ENCODE measurements at regions not wholly inside any gene's neighbourhood (a gene's known extent, or its start where the extent isn't known, plus 50 kb on each side); places are given as distances from the start of the nearest gene placed in this dataset.
A peak's percentile ranks its signal among the peaks of the same experiment; 100 is the strongest.

GRCh38 chr18:45329316-45329715, 286.0 kb upstream of the SLC14A2 start:
- TF ChIP-seq CTCF (IDR thresholded peaks at IDR 0.05), result no peak
- intact Hi-C loops (cut with DNase I), result no loop called here
- Histone ChIP-seq H3K4me1 (peaks cover 83% of the 10 kb centered on the region), H3K4me3 (no peak overlapping the region), H3K27ac (peak overlapping the region; percentile 91), H3K9me3 (no peaks in the 10 kb centered on the region), H3K36me3 (ENCODE audit: insufficient read depth in 1 of 2, low read depth in 1 of 2) (no peaks in the 10 kb centered on the region), H3K27me3 (ENCODE audit: insufficient read depth in 3 of 3, low read length in 2 of 3) (no peaks in the 10 kb centered on the region)
- DNase-seq (no peak), ATAC-seq (no peak)

DNA sequence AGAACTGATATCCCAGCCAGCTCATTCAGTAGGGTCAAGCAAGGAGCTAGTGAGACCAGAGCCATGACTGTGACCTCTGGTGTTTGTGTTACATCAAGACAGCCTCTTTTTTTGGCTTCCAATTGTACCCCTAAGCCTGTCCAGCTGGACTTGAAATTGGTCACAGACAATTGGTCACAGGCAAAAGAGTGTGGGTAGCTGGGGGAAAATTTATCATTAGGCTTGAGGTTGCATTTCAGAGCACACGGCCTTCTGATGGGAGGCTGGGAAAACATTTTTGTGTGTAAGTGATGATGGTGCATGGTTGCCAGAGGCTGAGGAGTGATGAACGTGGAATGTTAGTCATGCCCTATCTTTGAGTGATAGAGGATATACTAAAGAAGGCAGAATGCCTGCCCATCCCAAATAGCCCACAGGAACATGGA, 285.1 kb upstream of the SLC14A2 start:
- Histone ChIP-seq H3K27ac (peak overlapping the region; percentile 91), H3K4me1 (peaks cover 79% of the 10 kb centered on the region), H3K27me3 (ENCODE audit: insufficient read depth in 3 of 3, low read length in 2 of 3) (no peaks in the 10 kb centered on the region), H3K36me3 (ENCODE audit: insufficient read depth in 1 of 2, low read depth in 1 of 2) (no peaks in the 10 kb centered on the region), H3K4me3 (no peak overlapping the region), H3K9me3 (no peaks in the 10 kb centered on the region)
- no peak for TF ChIP-seq CTCF (IDR thresholded peaks at IDR 0.05)
- ATAC-seq, result peak; percentile 89 to 94 (median 90)
- 20 to 23% (median 21%) methylated on average over 2 of the region's 2 CpGs for WGBS, 3 donors
- peak; percentile 32 to 62 for DNase-seq
- intact Hi-C loops (cut with DNase I), result loop anchor here (5.0 to 10.0 kb wide), 2 partner anchors 52 to 165 kb away; no protein-coding TSS in a partner anchor

DNA sequence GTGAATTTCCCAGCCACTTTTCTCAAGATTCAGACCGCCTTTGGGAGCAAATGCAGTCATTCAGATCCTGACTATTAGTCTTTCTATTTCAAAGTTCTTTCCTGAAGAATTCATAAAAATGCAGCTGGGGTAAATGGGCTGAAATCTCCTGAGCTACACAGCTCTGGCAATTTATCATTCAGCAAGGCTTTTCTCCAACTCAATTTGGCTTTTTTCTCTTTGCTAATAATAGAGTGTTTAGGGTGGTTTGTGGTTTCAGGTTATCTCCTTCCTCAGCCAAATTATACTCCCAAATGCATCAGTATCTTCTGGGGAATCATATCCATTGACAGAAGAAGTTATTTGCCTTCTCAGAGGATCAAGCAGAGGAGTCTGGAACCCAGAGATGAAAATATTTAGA, 282.4 kb upstream of the SLC14A2 start:
- WGBS, 3 donors, result 32 to 54% (median 39%) methylated on average over 1 of the region's 1 CpG
- intact Hi-C loops (cut with DNase I), result loop anchor here (5.0 to 10.0 kb wide), 2 partner anchors 49 to 168 kb away; no protein-coding TSS in a partner anchor
- Histone ChIP-seq H3K36me3 (ENCODE audit: insufficient read depth in 1 of 2, low read depth in 1 of 2) (no peaks in the 10 kb centered on the region), H3K4me1 (peaks cover 77% of the 10 kb centered on the region), H3K9me3 (no peaks in the 10 kb centered on the region), H3K4me3 (no peak overlapping the region), H3K27ac (peak overlapping the region; percentile 91), H3K27me3 (ENCODE audit: insufficient read depth in 3 of 3, low read length in 2 of 3) (no peaks in the 10 kb centered on the region)
- DNase-seq, result no peak
- TF ChIP-seq CTCF (IDR thresholded peaks at IDR 0.05), result no peak
- ATAC-seq, result no peak

- Histone ChIP-seq H3K27me3 (ENCODE audit: insufficient read depth in 3 of 3, low read length in 2 of 3) (no peaks in the 10 kb centered on the region), H3K27ac (peak overlapping the region; percentile 91), H3K4me3 (no peak overlapping the region), H3K9me3 (no peaks in the 10 kb centered on the region), H3K4me1 (peaks cover 69% of the 10 kb centered on the region), H3K36me3 (ENCODE audit: insufficient read depth in 1 of 2, low read depth in 1 of 2) (no peaks in the 10 kb centered on the region)
- no peak for DNase-seq
- no peak for TF ChIP-seq CTCF (IDR thresholded peaks at IDR 0.05)
- intact Hi-C loops (cut with DNase I), result loop anchor here (5.0 to 10.0 kb wide), 2 partner anchors 48 to 169 kb away; no protein-coding TSS in a partner anchor
- no peak for ATAC-seq
- 88 to 100% (median 94%) methylated on average over 1 of the region's 1 CpG for WGBS, 3 donors
These were observed 281.1 kb upstream of the SLC14A2 start for GRCh38 chr18:45334191-45334590.
